Endothelial cell (in vitro differentiated cells): ENCODE measurements at regions not wholly inside any gene's neighbourhood (a gene's known extent, or its start where the extent isn't known, plus 50 kb on each side); places are given as distances from the start of the nearest gene placed in this dataset.

Source experiments
- DNase-seq: peaks from one replicate; pipeline ENCODE4 v3.0.0; 2021; ENCODE audit warnings: low spot score
- H3K27ac Mint-ChIP-seq: one replicate; pipeline ENCODE4 v1.8.0; 2021; ENCODE audit warnings: mixed read lengths, inconsistent platforms; ENCODE audit not compliant: unreplicated experiment
- H3K27me3 Mint-ChIP-seq: one replicate; pipeline ENCODE4 v1.8.0; 2021; ENCODE audit warnings: mild to moderate bottlenecking, moderate library complexity, mixed read lengths, inconsistent platforms; ENCODE audit not compliant: unreplicated experiment
- H3K36me3 Mint-ChIP-seq: one replicate; pipeline ENCODE4 v1.8.0; 2021; ENCODE audit warnings: mild to moderate bottlenecking, low read depth, mixed read lengths, inconsistent platforms; ENCODE audit not compliant: unreplicated experiment
- H3K4me1 Mint-ChIP-seq: one replicate; pipeline ENCODE4 v1.8.0; 2021; ENCODE audit warnings: mild to moderate bottlenecking, mixed read lengths, inconsistent platforms; ENCODE audit not compliant: unreplicated experiment
- H3K4me3 Mint-ChIP-seq: one replicate; pipeline ENCODE4 v1.8.0; 2021; ENCODE audit warnings: mild to moderate bottlenecking, mixed read lengths, inconsistent platforms; ENCODE audit not compliant: unreplicated experiment
- H3K9me3 Mint-ChIP-seq: one replicate; pipeline ENCODE4 v1.8.0; 2021; ENCODE audit warnings: mixed read lengths, inconsistent platforms; ENCODE audit not compliant: unreplicated experiment
- TF ChIP-seq, protein P1 (sequence below): fragments of 200-600 bp; sonication (generic); IDR thresholded peaks from one replicate; pipeline ENCODE4 v1.5.0; 2021; ENCODE audit warnings: antibody characterized with exemption; ENCODE audit not compliant: unreplicated experiment

- no peak overlapping the region for H3K27ac Mint-ChIP-seq
- H3K9me3 Mint-ChIP-seq = no peaks in the 10 kb centered on the region
- H3K36me3 Mint-ChIP-seq = no peaks in the 10 kb centered on the region
- no peak for DNase-seq
- H3K27me3 Mint-ChIP-seq = no peaks in the 10 kb centered on the region
- TF ChIP-seq, protein P1, sequence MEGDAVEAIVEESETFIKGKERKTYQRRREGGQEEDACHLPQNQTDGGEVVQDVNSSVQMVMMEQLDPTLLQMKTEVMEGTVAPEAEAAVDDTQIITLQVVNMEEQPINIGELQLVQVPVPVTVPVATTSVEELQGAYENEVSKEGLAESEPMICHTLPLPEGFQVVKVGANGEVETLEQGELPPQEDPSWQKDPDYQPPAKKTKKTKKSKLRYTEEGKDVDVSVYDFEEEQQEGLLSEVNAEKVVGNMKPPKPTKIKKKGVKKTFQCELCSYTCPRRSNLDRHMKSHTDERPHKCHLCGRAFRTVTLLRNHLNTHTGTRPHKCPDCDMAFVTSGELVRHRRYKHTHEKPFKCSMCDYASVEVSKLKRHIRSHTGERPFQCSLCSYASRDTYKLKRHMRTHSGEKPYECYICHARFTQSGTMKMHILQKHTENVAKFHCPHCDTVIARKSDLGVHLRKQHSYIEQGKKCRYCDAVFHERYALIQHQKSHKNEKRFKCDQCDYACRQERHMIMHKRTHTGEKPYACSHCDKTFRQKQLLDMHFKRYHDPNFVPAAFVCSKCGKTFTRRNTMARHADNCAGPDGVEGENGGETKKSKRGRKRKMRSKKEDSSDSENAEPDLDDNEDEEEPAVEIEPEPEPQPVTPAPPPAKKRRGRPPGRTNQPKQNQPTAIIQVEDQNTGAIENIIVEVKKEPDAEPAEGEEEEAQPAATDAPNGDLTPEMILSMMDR = no peak
- no peak overlapping the region for H3K4me3 Mint-ChIP-seq
- no peaks in the 10 kb centered on the region for H3K4me1 Mint-ChIP-seq
Measured at GRCh38 chr18:4551001-4551360, 95.9 kb upstream of the DLGAP1 start.

- H3K27ac Mint-ChIP-seq = no peak overlapping the region
- DNase-seq = no peak
- no peaks in the 10 kb centered on the region for H3K4me1 Mint-ChIP-seq
- TF ChIP-seq, protein P1 = no peak
- H3K36me3 Mint-ChIP-seq = no peaks in the 10 kb centered on the region
- H3K4me3 Mint-ChIP-seq = no peak overlapping the region
- no peaks in the 10 kb centered on the region for H3K27me3 Mint-ChIP-seq
- no peaks in the 10 kb centered on the region for H3K9me3 Mint-ChIP-seq
Measured at GRCh38 chr18:4549164-4549872, 94.2 kb upstream of the DLGAP1 start.

DNA sequence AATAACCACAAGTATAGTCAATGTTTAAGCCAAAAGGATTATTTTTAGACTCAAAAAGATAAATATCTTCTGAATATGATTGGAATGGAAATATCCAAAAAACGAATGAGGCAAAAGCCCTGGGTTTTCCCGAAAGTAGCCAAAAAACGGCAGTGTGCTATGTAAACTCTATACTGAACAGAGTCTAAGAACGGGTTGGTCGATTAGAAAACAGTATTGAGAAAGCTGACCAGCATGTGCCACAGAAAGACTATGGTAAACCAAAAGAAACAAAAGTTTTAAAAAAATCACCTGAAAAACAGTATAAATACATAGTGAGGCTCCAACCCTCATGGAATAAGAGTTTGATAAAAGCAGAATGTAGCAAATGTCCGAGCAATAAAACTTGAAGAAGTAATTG, 92.0 kb upstream of the DLGAP1 start:
- H3K4me3 Mint-ChIP-seq = no peak overlapping the region
- H3K27ac Mint-ChIP-seq = no peak overlapping the region
- H3K9me3 Mint-ChIP-seq = no peaks in the 10 kb centered on the region
- H3K36me3 Mint-ChIP-seq = no peaks in the 10 kb centered on the region
- TF ChIP-seq, protein P1 = no peak
- no peaks in the 10 kb centered on the region for H3K27me3 Mint-ChIP-seq
- DNase-seq = no peak
- no peaks in the 10 kb centered on the region for H3K4me1 Mint-ChIP-seq

- Mint-ChIP-seq H3K36me3 (no peaks in the 10 kb centered on the region), H3K27ac (no peak overlapping the region), H3K4me1 (no peaks in the 10 kb centered on the region), H3K9me3 (no peaks in the 10 kb centered on the region), H3K27me3 (no peaks in the 10 kb centered on the region), H3K4me3 (no peak overlapping the region)
- TF ChIP-seq, protein P1 = no peak
- DNase-seq = no peak
Measured at GRCh38 chr18:4544142-4544541, 89.0 kb upstream of the DLGAP1 start.

- Mint-ChIP-seq H3K27me3 (no peaks in the 10 kb centered on the region), H3K9me3 (no peaks in the 10 kb centered on the region), H3K36me3 (no peaks in the 10 kb centered on the region), H3K27ac (no peak overlapping the region), H3K4me3 (no peak overlapping the region), H3K4me1 (no peaks in the 10 kb centered on the region)
- TF ChIP-seq, protein P1 = no peak
- no peak for DNase-seq
Measured at GRCh38 chr18:4543711-4544110, 88.6 kb upstream of the DLGAP1 start.
